AG09319 (cell line): ENCODE measurements at regions not wholly inside any gene's neighbourhood (a gene's known extent, or its start where the extent isn't known, plus 50 kb on each side); places are given as distances from the start of the nearest gene placed in this dataset.

Experiments
- DNase-seq: peaks from one replicate; pipeline ENCODE4 v3.0.0-alpha.2; 2010; ENCODE audit warnings: low read depth; ENCODE audit errors: extremely low read depth
- CTCF ChIP-seq: IDR thresholded peaks from 2 replicates; pipeline ENCODE4 v1.5.1; 2011; ENCODE audit warnings: low read depth, mild to moderate bottlenecking, inconsistent platforms, low read length, moderate library complexity

GRCh38 chr4:165635951-165636350, 237.1 kb upstream of the TLL1 start:
- TF ChIP-seq CTCF: no peak
- no peak for DNase-seq

GRCh38 chr4:165651901-165652300, 221.1 kb upstream of the TLL1 start:
- TF ChIP-seq CTCF: no peak
- no peak for DNase-seq

GRCh38 chr4:165654556-165654955, 218.5 kb upstream of the TLL1 start:
- TF ChIP-seq CTCF: no peak
- no peak for DNase-seq

GRCh38 chr4:165656399-165656798, 216.6 kb upstream of the TLL1 start:
- TF ChIP-seq CTCF: no peak
- no peak for DNase-seq

GRCh38 chr4:165656829-165657490, 216.1 kb upstream of the TLL1 start:
- DNase-seq: no peak
- no peak for TF ChIP-seq CTCF

- TF ChIP-seq CTCF: no peak
Measured at GRCh38 chr4:165662341-165662740, 210.7 kb upstream of the TLL1 start.

GRCh38 chr4:165663411-165663810, 209.6 kb upstream of the TLL1 start:
- no peak for DNase-seq
- TF ChIP-seq CTCF: no peak

More at GRCh38 chr4:165662341-165662740, 210.7 kb upstream of the TLL1 start:
- no peak for DNase-seq
